ENCODE measurements at regions not wholly inside any gene's neighbourhood (a gene's known extent, or its start where the extent isn't known, plus 50 kb on each side); places are given as distances from the start of the nearest gene placed in this dataset.

GRCh38 chr12:89803412-89803811 is 94.8 kb upstream of the ATP2B1 start:
- DNase-seq (ENCODE audit: low read depth) = no peak
- H3K4me3 ChIP-seq (ENCODE audit: low read length) = no peak overlapping the region
- TF ChIP-seq, protein P1, sequence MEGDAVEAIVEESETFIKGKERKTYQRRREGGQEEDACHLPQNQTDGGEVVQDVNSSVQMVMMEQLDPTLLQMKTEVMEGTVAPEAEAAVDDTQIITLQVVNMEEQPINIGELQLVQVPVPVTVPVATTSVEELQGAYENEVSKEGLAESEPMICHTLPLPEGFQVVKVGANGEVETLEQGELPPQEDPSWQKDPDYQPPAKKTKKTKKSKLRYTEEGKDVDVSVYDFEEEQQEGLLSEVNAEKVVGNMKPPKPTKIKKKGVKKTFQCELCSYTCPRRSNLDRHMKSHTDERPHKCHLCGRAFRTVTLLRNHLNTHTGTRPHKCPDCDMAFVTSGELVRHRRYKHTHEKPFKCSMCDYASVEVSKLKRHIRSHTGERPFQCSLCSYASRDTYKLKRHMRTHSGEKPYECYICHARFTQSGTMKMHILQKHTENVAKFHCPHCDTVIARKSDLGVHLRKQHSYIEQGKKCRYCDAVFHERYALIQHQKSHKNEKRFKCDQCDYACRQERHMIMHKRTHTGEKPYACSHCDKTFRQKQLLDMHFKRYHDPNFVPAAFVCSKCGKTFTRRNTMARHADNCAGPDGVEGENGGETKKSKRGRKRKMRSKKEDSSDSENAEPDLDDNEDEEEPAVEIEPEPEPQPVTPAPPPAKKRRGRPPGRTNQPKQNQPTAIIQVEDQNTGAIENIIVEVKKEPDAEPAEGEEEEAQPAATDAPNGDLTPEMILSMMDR (conservative IDR thresholded peaks at IDR 0.05; ENCODE audit: low read depth, low read length) = no peak

- H3K4me3 ChIP-seq (ENCODE audit: low read length) = no peak overlapping the region
- TF ChIP-seq, protein P1 (conservative IDR thresholded peaks at IDR 0.05; ENCODE audit: low read depth, low read length) = no peak
- DNase-seq (ENCODE audit: low read depth) = no peak
Observed at GRCh38 chr12:89801284-89801683, 92.6 kb upstream of the ATP2B1 start.

DNA sequence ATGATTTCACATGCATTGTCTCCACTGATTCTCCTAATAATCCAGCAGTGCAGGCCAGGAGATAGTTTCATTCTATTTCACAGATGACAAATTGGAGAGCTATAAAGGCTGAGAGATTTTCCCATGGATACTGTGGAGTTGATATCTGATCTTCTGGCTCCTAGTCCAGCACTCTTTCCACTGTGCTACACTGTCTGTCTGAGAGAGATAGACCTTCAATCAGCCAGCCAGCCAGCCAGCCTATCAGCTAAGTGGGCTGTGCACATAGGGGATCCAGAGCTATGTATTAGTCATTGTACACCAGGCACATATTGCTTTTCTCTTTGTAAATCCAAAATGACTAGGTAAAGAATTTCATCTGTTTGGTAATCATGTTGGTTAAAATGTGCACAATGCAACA is 91.8 kb upstream of the ATP2B1 start:
- TF ChIP-seq, protein P1 (conservative IDR thresholded peaks at IDR 0.05; ENCODE audit: low read depth, low read length) = no peak
- no peak overlapping the region for H3K4me3 ChIP-seq (ENCODE audit: low read length)
- DNase-seq (ENCODE audit: low read depth) = no peak

DNA sequence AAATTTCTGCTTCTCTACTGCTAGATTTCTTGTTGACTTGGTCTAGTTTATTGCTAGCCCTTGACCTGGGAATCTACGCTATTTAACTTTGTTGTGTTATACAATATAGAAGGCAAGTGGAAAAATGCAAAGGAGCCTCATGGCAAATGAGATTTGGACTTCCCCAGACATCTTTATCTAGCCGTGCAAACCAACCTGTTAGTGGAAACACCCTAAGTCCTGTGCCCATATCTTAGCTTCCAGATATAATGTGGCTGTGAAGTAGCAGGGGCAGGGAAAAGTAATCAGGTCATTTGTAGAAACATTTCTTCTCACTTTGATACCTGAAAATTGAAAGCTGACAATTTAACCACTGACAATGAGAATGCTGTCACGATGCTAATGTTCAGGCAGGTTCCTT is 90.7 kb upstream of the ATP2B1 start:
- no peak overlapping the region for H3K4me3 ChIP-seq (ENCODE audit: low read length)
- DNase-seq (ENCODE audit: low read depth) = no peak
- TF ChIP-seq, protein P1 (conservative IDR thresholded peaks at IDR 0.05; ENCODE audit: low read depth, low read length) = no peak

- DNase-seq (ENCODE audit: low read depth) = no peak
- no peak overlapping the region for H3K4me3 ChIP-seq (ENCODE audit: low read length)
- TF ChIP-seq, protein P1 (conservative IDR thresholded peaks at IDR 0.05; ENCODE audit: low read depth, low read length) = no peak
Observed at GRCh38 chr12:89797436-89797835, 88.8 kb upstream of the ATP2B1 start.

- H3K4me3 ChIP-seq (ENCODE audit: low read length) = no peak overlapping the region
- DNase-seq (ENCODE audit: low read depth) = no peak
- TF ChIP-seq, protein P1 (conservative IDR thresholded peaks at IDR 0.05; ENCODE audit: low read depth, low read length) = no peak
Observed at GRCh38 chr12:89796798-89797382, 88.3 kb upstream of the ATP2B1 start.

GRCh38 chr12:89793946-89794345 is 85.3 kb upstream of the ATP2B1 start:
- TF ChIP-seq, protein P1 (conservative IDR thresholded peaks at IDR 0.05; ENCODE audit: low read depth, low read length) = no peak
- no peak overlapping the region for H3K4me3 ChIP-seq (ENCODE audit: low read length)
- no peak for DNase-seq (ENCODE audit: low read depth)

Measured in retinal pigment epithelial cell (primary cell).